Osteoblast (primary cell): ENCODE measurements at regions not wholly inside any gene's neighbourhood (a gene's known extent, or its start where the extent isn't known, plus 50 kb on each side); places are given as distances from the start of the nearest gene placed in this dataset.

Experiments used
- DNase-seq: peaks from one replicate; pipeline ENCODE4 v3.0.0; 2011; ENCODE audit warnings: low spot score, mixed read lengths; ENCODE audit not compliant: insufficient read length; ENCODE audit errors: missing footprints
- H2AFZ ChIP-seq: 2 replicates; pipeline ENCODE4 v1.6.0; 2011; ENCODE audit warnings: mild to moderate bottlenecking, low read length
- H3K27ac ChIP-seq: 2 replicates; pipeline ENCODE4 v1.5.1; 2011; ENCODE audit warnings: mild to moderate bottlenecking, low read depth, low read length, moderate library complexity
- H3K27me3 ChIP-seq: 2 replicates; pipeline ENCODE4 v1.6.0; 2012; ENCODE audit warnings: mild to moderate bottlenecking, control low read depth, inconsistent platforms, low read length, moderate library complexity; ENCODE audit not compliant: insufficient read depth
- H3K36me3 ChIP-seq: 2 replicates; pipeline ENCODE4 v1.5.1; 2011; ENCODE audit warnings: mild to moderate bottlenecking, low read length, control low read depth, moderate library complexity; ENCODE audit not compliant: insufficient read depth
- H3K4me1 ChIP-seq: 2 replicates; pipeline ENCODE4 v1.5.1; 2011; ENCODE audit warnings: mild to moderate bottlenecking, low read length, control low read depth, moderate library complexity; ENCODE audit not compliant: insufficient read depth
- H3K4me2 ChIP-seq: 2 replicates; pipeline ENCODE4 v1.6.0; 2011; ENCODE audit warnings: mild to moderate bottlenecking, low read length; ENCODE audit not compliant: insufficient read depth
- H3K4me3 ChIP-seq: fragments of 200-600 bp; sonication (generic); 3 replicates; pipeline ENCODE4 v1.5.1; 2012; ENCODE audit warnings: mild to moderate bottlenecking, low read length, inconsistent platforms; ENCODE audit not compliant: insufficient read depth
- H3K79me2 ChIP-seq: 2 replicates; pipeline ENCODE4 v1.6.0; 2012; ENCODE audit warnings: mild to moderate bottlenecking, low read length, control low read depth, inconsistent platforms; ENCODE audit not compliant: insufficient read depth
- H3K9me3 ChIP-seq: 2 replicates; pipeline ENCODE4 v1.5.1; 2011; ENCODE audit warnings: low read depth, low read length, control low read depth
- H4K20me1 ChIP-seq: 2 replicates; pipeline ENCODE4 v1.6.0; 2012; ENCODE audit warnings: mild to moderate bottlenecking, low read length, control low read depth; ENCODE audit not compliant: insufficient read depth
- CTCF ChIP-seq: IDR thresholded peaks from 2 replicates; pipeline ENCODE4 v1.5.1; 2011; ENCODE audit warnings: mild to moderate bottlenecking, low read depth, low read length, moderate library complexity; ENCODE audit errors: extremely low read depth

DNA sequence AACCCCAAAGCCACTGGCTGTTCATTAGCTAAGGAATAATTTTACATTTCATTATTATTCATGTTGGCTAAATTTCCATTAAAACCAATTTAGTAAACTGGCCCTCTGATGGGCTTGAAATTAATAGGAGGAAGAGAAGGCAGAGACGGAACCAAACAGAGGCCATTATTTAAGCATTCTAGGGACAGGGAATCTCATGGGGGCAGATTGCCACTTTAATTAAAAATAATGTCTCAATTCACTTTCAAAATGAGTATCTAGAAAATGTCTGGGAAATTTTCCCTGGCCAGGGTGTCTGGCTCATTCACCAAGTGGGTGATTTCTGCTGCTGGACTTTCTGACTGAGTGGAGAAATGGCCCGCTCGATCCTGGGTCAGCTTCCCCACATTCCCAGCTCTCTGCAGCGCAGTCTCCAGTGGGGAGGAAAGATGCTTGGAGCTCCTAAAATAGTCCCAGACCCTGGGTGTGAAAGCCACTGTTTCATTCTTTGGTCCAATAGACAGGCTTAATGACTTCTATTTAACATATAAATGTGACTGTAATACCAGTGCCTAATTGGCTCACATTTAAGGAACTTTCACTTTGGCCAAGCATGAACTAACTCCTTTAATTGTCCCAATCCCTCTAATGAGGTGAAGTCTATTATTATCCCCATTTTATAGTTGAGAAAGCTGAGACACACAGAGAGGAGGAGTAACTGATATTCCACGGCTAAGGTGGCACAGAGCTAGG lies 64.3 kb downstream of the IRX6 start:
- Histone ChIP-seq H3K4me3 (no peak overlapping the region), H3K27ac (no peak overlapping the region), H2AFZ (no peak overlapping the region), H3K4me2 (no peak overlapping the region), H3K4me1 (no peaks in the 10 kb centered on the region), H3K27me3 (no peaks in the 10 kb centered on the region), H4K20me1 (no peaks in the 10 kb centered on the region), H3K9me3 (no peaks in the 10 kb centered on the region), H3K36me3 (no peaks in the 10 kb centered on the region), H3K79me2 (no peaks in the 10 kb centered on the region)
- no peak for TF ChIP-seq CTCF
- no peak for DNase-seq

GRCh38 chr16:55389426-55390073 lies 65.5 kb downstream of the IRX6 start:
- H2AFZ ChIP-seq = no peak overlapping the region
- TF ChIP-seq CTCF = no peak
- H3K9me3 ChIP-seq = no peaks in the 10 kb centered on the region
- DNase-seq = no peak
- no peaks in the 10 kb centered on the region for H3K36me3 ChIP-seq
- H3K27ac ChIP-seq = no peak overlapping the region
- H3K4me1 ChIP-seq = no peaks in the 10 kb centered on the region
- no peaks in the 10 kb centered on the region for H3K79me2 ChIP-seq
- H3K4me3 ChIP-seq = no peak overlapping the region
- H3K27me3 ChIP-seq = no peaks in the 10 kb centered on the region
- H3K4me2 ChIP-seq = no peak overlapping the region
- no peaks in the 10 kb centered on the region for H4K20me1 ChIP-seq

DNA sequence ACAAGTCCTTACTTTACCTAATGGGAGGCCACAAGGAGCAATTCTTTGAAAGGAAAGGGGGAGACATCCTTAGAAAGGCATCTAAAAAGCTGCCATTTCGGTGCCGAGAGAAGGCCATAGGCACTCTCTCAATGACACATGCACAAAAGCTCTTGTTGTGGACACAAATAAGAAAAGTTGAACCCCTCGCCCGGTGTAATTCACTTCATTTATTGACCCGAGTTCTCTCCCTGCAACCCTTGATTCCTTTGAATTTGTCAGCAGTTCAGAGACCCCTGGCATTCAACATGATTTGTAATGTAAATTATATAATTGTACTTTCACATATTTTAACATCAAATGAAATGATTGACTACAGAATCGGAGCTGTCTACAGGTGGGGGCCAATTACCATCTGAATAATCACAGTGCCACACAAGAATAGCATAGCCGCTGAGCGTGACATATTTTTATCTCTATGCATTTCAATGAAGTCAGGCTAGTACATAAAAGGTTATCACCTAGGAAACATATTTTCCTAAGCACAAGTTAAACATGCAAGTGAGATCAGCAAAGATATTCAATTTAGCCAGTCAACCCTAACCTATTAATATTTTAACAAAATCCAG lies 66.7 kb downstream of the IRX6 start:
- Histone ChIP-seq H3K9me3 (no peaks in the 10 kb centered on the region), H3K4me1 (no peaks in the 10 kb centered on the region), H3K36me3 (no peaks in the 10 kb centered on the region), H3K79me2 (no peaks in the 10 kb centered on the region), H3K4me3 (no peak overlapping the region), H3K27ac (no peak overlapping the region), H3K4me2 (no peak overlapping the region), H2AFZ (no peak overlapping the region), H4K20me1 (no peaks in the 10 kb centered on the region), H3K27me3 (no peaks in the 10 kb centered on the region)
- TF ChIP-seq CTCF = no peak
- DNase-seq = no peak

GRCh38 chr16:55391760-55392375 lies 67.9 kb downstream of the IRX6 start:
- no peak overlapping the region for H3K27ac ChIP-seq
- peaks cover 2% of the 10 kb centered on the region for H3K27me3 ChIP-seq
- H3K4me3 ChIP-seq = no peak overlapping the region
- H2AFZ ChIP-seq = no peak overlapping the region
- no peak for TF ChIP-seq CTCF
- H3K4me1 ChIP-seq = no peaks in the 10 kb centered on the region
- H3K9me3 ChIP-seq = no peaks in the 10 kb centered on the region
- no peak for DNase-seq
- no peaks in the 10 kb centered on the region for H3K36me3 ChIP-seq
- H3K79me2 ChIP-seq = no peaks in the 10 kb centered on the region
- no peaks in the 10 kb centered on the region for H4K20me1 ChIP-seq
- no peak overlapping the region for H3K4me2 ChIP-seq
